Endodermal cell (in vitro differentiated cells): ENCODE measurements at regions not wholly inside any gene's neighbourhood (a gene's known extent, or its start where the extent isn't known, plus 50 kb on each side); places are given as distances from the start of the nearest gene placed in this dataset.
"Not testable (repeated sequence)": the region's sequence is repeated elsewhere in the genome, so short reads cannot be mapped to it uniquely, and the experiment has no call there.

Experiments used
- DNase-seq: peaks from one replicate; pipeline ENCODE4 v3.0.0-alpha.2; 2017
- H3K27ac ChIP-seq: 2 replicates; pipeline ENCODE4 v1.5.1; 2013; ENCODE audit warnings: mild to moderate bottlenecking, low read depth, low read length, moderate library complexity
- H3K27me3 ChIP-seq: 2 replicates; pipeline ENCODE4 v1.6.1; 2013; ENCODE audit warnings: mild to moderate bottlenecking, low read length, moderate library complexity; ENCODE audit not compliant: insufficient read depth, control insufficient read depth, poor library complexity, severe bottlenecking
- H3K36me3 ChIP-seq: 2 replicates; pipeline ENCODE4 v1.7.0; 2013; ENCODE audit warnings: mild to moderate bottlenecking, low read length, moderate library complexity; ENCODE audit not compliant: control insufficient read depth, insufficient read depth
- H3K4me1 ChIP-seq: one replicate; pipeline ENCODE4 v1.7.0; 2013; ENCODE audit warnings: low read length; ENCODE audit not compliant: control insufficient read depth, insufficient read depth
- H3K4me3 ChIP-seq: 2 replicates; pipeline ENCODE4 v1.5.1; 2013; ENCODE audit warnings: mild to moderate bottlenecking, low read length, moderate library complexity
- H3K9ac ChIP-seq: 2 replicates; pipeline ENCODE4 v1.6.1; 2013; ENCODE audit warnings: mild to moderate bottlenecking, low read length, moderate library complexity; ENCODE audit not compliant: poor library complexity, severe bottlenecking; ENCODE audit errors: extremely low read depth
- H3K9me3 ChIP-seq: 2 replicates; pipeline ENCODE4 v1.6.1; 2013; ENCODE audit warnings: mild to moderate bottlenecking, low read length, moderate library complexity; ENCODE audit not compliant: control insufficient read depth
- H3K27ac Mint-ChIP-seq: 2 replicates; pipeline ENCODE4 v1.8.0; 2020; ENCODE audit warnings: mixed read lengths
- H3K27me3 Mint-ChIP-seq: 2 replicates; pipeline ENCODE4 v1.8.0; 2021; ENCODE audit warnings: mild to moderate bottlenecking, mixed read lengths; ENCODE audit not compliant: insufficient read depth
- H3K36me3 Mint-ChIP-seq: 2 replicates; pipeline ENCODE4 v1.8.0; 2020; ENCODE audit warnings: low read depth, mixed read lengths
- H3K4me1 Mint-ChIP-seq: 2 replicates; pipeline ENCODE4 v1.8.0; 2020; ENCODE audit warnings: mixed read lengths
- H3K4me3 Mint-ChIP-seq: 2 replicates; pipeline ENCODE4 v1.8.0; 2020; ENCODE audit warnings: mild to moderate bottlenecking, moderate library complexity, mixed read lengths
- H3K9me3 Mint-ChIP-seq: 2 replicates; pipeline ENCODE4 v1.8.0; 2020; ENCODE audit warnings: mild to moderate bottlenecking, mixed read lengths
- WGBS, 2 experiments: methylation state at CpG; one replicate each; pipeline versions ENCODE4 v1.1.5 to v1.1.7; 2013; ENCODE audit warnings: missing lambda C conversion rate in 2 of 2, mixed read lengths in 1 of 2; ENCODE audit not compliant: insufficient coverage in 1 of 2, insufficient read length in 1 of 2; 5-methylcytosine and 5-hydroxymethylcytosine counted together
- TF ChIP-seq, protein P1 (sequence below): fragments of 200-600 bp; sonication (generic); conservative IDR thresholded peaks from 2 replicates; pipeline ENCODE4 v1.5.0; 2021; ENCODE audit warnings: antibody characterized with exemption, mild to moderate bottlenecking

DNA sequence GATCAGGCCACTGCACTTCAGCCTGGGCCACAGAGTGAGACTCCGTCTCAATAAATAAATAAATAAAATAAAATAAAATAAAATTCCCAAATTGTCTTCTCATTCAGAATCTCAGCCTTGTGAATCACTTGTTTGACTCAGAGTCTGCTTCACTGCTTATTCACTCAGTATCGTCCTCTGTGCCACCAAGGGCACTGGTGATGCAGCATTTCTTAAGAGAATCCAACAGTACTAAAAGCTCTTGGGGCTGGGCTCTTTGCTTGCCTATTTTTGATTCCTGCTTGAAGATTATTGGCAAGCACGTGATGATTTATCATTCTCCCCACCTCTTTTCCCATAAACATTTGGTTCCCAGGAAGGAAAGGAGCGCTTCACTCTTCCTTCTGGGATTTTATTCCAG is 54.8 kb upstream of the HMGB1 start:
- H3K27ac ChIP-seq: no peak overlapping the region
- H3K9me3 ChIP-seq: no peaks in the 10 kb centered on the region
- H3K27me3 ChIP-seq: no peaks in the 10 kb centered on the region
- Mint-ChIP-seq H3K36me3 (no peaks in the 10 kb centered on the region), H3K9me3 (no peaks in the 10 kb centered on the region), H3K27ac (no peak overlapping the region), H3K4me3 (no peak overlapping the region), H3K27me3 (no peaks in the 10 kb centered on the region), H3K4me1 (no peaks in the 10 kb centered on the region)
- H3K4me3 ChIP-seq: no peak overlapping the region
- WGBS, 2 experiments: 94% methylated on average over 2 to 3 of the region's 4 CpGs
- TF ChIP-seq, protein P1, sequence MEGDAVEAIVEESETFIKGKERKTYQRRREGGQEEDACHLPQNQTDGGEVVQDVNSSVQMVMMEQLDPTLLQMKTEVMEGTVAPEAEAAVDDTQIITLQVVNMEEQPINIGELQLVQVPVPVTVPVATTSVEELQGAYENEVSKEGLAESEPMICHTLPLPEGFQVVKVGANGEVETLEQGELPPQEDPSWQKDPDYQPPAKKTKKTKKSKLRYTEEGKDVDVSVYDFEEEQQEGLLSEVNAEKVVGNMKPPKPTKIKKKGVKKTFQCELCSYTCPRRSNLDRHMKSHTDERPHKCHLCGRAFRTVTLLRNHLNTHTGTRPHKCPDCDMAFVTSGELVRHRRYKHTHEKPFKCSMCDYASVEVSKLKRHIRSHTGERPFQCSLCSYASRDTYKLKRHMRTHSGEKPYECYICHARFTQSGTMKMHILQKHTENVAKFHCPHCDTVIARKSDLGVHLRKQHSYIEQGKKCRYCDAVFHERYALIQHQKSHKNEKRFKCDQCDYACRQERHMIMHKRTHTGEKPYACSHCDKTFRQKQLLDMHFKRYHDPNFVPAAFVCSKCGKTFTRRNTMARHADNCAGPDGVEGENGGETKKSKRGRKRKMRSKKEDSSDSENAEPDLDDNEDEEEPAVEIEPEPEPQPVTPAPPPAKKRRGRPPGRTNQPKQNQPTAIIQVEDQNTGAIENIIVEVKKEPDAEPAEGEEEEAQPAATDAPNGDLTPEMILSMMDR: no peak
- DNase-seq: no peak
- H3K36me3 ChIP-seq: no peaks in the 10 kb centered on the region
- H3K4me1 ChIP-seq: no peaks in the 10 kb centered on the region
- no peak overlapping the region for H3K9ac ChIP-seq

DNA sequence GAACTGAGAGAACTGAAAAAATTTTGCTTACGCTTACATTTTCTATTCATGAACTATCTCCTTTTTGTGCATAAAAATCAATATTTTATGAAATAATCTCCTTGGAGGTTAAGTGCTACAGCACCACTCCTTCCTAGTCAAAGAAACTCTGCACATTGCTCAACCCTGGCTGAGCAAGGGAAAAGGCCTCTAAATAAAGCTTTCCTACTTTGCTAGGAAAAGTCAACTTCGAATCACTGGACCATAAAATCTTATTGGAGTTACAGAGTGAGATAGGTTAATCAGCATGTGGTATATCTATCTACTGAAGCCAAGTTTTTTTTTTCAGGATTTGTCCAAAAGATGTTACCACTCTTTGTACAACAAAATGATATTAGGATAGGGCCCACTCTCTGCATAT is 57.5 kb upstream of the HMGB1 start:
- Histone ChIP-seq H3K4me3 (no peak overlapping the region), H3K36me3 (no peaks in the 10 kb centered on the region), H3K4me1 (no peaks in the 10 kb centered on the region), H3K27ac (no peak overlapping the region), H3K9ac (no peak overlapping the region), H3K27me3 (no peaks in the 10 kb centered on the region), H3K9me3 (no peaks in the 10 kb centered on the region)
- Mint-ChIP-seq H3K4me3 (no peak overlapping the region), H3K27me3 (no peaks in the 10 kb centered on the region), H3K9me3 (no peaks in the 10 kb centered on the region), H3K27ac (no peak overlapping the region), H3K36me3 (no peaks in the 10 kb centered on the region), H3K4me1 (no peaks in the 10 kb centered on the region)
- TF ChIP-seq, protein P1: no peak
- no peak for DNase-seq
- WGBS, 2 experiments: 92 to 100% methylated on average over 1 to 2 of the region's 2 CpGs

DNA sequence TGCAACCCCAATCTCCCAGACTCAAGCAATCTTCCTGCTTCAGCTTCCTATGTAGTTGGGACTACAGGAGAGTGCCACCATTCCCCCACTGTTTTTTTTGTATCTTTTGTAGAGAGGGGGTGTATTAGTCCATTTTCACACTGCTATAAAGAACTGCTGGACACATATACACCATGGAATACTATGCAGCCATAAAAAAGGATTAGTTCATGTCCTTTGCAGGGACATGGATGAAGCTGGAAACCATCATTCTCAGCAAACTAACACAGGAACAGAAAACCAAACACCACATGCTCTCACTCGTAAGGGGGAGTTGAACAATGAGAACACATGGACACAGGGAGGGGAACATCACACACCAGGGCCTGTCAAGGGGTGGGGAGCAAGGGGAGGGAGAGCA is 58.1 kb upstream of the HMGB1 start:
- not testable (repeated sequence) for H3K27ac Mint-ChIP-seq, H3K9me3 Mint-ChIP-seq, H3K36me3 ChIP-seq, H3K4me3 Mint-ChIP-seq, H3K36me3 Mint-ChIP-seq, H3K27ac ChIP-seq, H3K9ac ChIP-seq, DNase-seq, H3K27me3 ChIP-seq, H3K4me1 ChIP-seq, H3K4me1 Mint-ChIP-seq, H3K9me3 ChIP-seq, H3K4me3 ChIP-seq, H3K27me3 Mint-ChIP-seq
- no CpG with 5 or more reads among the region's 1 CpG for WGBS, 2 experiments

DNA sequence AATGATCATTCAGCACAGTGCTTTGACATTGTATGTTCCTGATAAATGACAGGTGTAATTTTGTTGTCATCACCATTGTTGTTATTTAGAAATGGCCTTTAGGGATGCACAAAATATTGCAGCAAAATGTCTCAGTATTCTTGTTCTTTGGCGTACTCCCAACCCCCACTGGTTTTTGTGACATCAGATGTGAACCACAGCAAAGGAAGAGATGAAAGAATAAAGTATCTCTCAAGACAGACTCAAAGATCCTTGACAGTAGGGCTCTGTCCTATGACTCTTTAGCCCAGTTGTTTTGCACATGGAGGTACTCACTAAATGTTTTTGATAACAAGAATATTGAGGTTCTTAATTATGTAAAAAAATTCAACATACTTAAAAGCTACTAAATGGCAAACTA is 59.5 kb upstream of the HMGB1 start:
- H3K4me3 ChIP-seq, H3K36me3 Mint-ChIP-seq, H3K27ac Mint-ChIP-seq, H3K4me3 Mint-ChIP-seq, H3K9me3 ChIP-seq, H3K9me3 Mint-ChIP-seq, H3K9ac ChIP-seq, H3K27ac ChIP-seq, H3K27me3 Mint-ChIP-seq, DNase-seq, H3K36me3 ChIP-seq, H3K27me3 ChIP-seq, H3K4me1 Mint-ChIP-seq, H3K4me1 ChIP-seq: not testable (repeated sequence)
- WGBS, 2 experiments: 0% methylated on average over 1 of the region's 1 CpG; no CpG with 5 or more reads in 1 of the 2 experiments
